ENCODE measurements at regions not wholly inside any gene's neighbourhood (a gene's known extent, or its start where the extent isn't known, plus 50 kb on each side); places are given as distances from the start of the nearest gene placed in this dataset.

DNA sequence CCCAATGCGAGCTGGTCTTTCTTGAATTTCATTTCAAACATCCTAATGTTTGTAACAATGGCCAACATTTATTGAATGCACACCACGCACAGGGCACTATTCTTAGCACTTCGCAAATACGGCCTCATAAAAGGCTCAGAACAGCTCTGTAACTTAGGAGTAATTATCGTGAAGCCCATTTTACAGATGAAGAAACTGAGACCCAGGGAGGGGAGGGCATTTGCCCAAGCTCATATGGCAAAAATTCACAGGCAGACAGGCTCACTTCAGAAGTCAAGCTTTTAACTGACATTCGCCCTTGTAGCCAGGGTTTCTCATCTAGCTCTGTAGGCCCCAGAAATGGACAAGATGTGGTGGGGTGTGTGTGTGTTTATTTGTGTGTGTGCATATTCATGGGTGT is 60.3 kb upstream of the TBX3 start:
- Histone ChIP-seq H3K36me3 (ENCODE audit: control insufficient read depth in 4 of 4, insufficient read depth in 3 of 4, low read depth in 1 of 4, low read length in 3 of 4) (no peaks in the 10 kb centered on the region), H3K4me3 (ENCODE audit: low read depth in 1 of 3, low read length in 3 of 3) (no peak overlapping the region), H3K9ac (ENCODE audit: low read depth in 1 of 2, low read length in 2 of 2) (no peak overlapping the region), H3K4me1 (ENCODE audit: control insufficient read depth in 4 of 4, insufficient read depth in 4 of 4, low read length in 3 of 4) (no peaks in the 10 kb centered on the region), H3K27ac (ENCODE audit: low read depth in 1 of 2, low read length in 2 of 2) (no peak overlapping the region), H3K9me3 (ENCODE audit: control insufficient read depth in 4 of 4, low read length in 3 of 4) (no peaks in the 10 kb centered on the region), H3K27me3 (ENCODE audit: control insufficient read depth in 4 of 4, insufficient read depth in 4 of 4, low read length in 3 of 4) (no peaks in the 10 kb centered on the region)
- 95% methylated on average over 6 of the region's 6 CpGs for WGBS
- DNase-seq (ENCODE audit: low spot score), result no peak
- TF ChIP-seq RAD21 (IDR thresholded peaks at IDR 0.05), result no peak
- TF ChIP-seq FOXA1 (IDR thresholded peaks at IDR 0.05), result no peak
- TF ChIP-seq, protein P1, sequence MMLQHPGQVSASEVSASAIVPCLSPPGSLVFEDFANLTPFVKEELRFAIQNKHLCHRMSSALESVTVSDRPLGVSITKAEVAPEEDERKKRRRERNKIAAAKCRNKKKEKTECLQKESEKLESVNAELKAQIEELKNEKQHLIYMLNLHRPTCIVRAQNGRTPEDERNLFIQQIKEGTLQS (IDR thresholded peaks at IDR 0.05), result no peak
- TF ChIP-seq SP1 (IDR thresholded peaks at IDR 0.05), result no peak
- TF ChIP-seq GABPA (IDR thresholded peaks at IDR 0.05 in 1 of 2, conservative IDR thresholded peaks at IDR 0.05 in 1 of 2), result no peak
- no peak for TF ChIP-seq EGR1 (IDR thresholded peaks at IDR 0.05; ENCODE audit: low read depth in 2 of 2)
- TF ChIP-seq, protein P2, sequence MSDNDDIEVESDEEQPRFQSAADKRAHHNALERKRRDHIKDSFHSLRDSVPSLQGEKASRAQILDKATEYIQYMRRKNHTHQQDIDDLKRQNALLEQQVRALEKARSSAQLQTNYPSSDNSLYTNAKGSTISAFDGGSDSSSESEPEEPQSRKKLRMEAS (IDR thresholded peaks at IDR 0.05), result no peak
- TF ChIP-seq, protein P3, sequence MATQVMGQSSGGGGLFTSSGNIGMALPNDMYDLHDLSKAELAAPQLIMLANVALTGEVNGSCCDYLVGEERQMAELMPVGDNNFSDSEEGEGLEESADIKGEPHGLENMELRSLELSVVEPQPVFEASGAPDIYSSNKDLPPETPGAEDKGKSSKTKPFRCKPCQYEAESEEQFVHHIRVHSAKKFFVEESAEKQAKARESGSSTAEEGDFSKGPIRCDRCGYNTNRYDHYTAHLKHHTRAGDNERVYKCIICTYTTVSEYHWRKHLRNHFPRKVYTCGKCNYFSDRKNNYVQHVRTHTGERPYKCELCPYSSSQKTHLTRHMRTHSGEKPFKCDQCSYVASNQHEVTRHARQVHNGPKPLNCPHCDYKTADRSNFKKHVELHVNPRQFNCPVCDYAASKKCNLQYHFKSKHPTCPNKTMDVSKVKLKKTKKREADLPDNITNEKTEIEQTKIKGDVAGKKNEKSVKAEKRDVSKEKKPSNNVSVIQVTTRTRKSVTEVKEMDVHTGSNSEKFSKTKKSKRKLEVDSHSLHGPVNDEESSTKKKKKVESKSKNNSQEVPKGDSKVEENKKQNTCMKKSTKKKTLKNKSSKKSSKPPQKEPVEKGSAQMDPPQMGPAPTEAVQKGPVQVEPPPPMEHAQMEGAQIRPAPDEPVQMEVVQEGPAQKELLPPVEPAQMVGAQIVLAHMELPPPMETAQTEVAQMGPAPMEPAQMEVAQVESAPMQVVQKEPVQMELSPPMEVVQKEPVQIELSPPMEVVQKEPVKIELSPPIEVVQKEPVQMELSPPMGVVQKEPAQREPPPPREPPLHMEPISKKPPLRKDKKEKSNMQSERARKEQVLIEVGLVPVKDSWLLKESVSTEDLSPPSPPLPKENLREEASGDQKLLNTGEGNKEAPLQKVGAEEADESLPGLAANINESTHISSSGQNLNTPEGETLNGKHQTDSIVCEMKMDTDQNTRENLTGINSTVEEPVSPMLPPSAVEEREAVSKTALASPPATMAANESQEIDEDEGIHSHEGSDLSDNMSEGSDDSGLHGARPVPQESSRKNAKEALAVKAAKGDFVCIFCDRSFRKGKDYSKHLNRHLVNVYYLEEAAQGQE (IDR thresholded peaks at IDR 0.05), result no peak
- no peak for TF ChIP-seq RXRA (IDR thresholded peaks at IDR 0.05)
- TF ChIP-seq, protein P4, sequence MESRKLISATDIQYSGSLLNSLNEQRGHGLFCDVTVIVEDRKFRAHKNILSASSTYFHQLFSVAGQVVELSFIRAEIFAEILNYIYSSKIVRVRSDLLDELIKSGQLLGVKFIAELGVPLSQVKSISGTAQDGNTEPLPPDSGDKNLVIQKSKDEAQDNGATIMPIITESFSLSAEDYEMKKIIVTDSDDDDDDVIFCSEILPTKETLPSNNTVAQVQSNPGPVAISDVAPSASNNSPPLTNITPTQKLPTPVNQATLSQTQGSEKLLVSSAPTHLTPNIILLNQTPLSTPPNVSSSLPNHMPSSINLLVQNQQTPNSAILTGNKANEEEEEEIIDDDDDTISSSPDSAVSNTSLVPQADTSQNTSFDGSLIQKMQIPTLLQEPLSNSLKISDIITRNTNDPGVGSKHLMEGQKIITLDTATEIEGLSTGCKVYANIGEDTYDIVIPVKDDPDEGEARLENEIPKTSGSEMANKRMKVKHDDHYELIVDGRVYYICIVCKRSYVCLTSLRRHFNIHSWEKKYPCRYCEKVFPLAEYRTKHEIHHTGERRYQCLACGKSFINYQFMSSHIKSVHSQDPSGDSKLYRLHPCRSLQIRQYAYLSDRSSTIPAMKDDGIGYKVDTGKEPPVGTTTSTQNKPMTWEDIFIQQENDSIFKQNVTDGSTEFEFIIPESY (IDR thresholded peaks at IDR 0.05), result no peak
- no peak for TF ChIP-seq HNF4A (conservative IDR thresholded peaks at IDR 0.05)
- TF ChIP-seq, protein P5, sequence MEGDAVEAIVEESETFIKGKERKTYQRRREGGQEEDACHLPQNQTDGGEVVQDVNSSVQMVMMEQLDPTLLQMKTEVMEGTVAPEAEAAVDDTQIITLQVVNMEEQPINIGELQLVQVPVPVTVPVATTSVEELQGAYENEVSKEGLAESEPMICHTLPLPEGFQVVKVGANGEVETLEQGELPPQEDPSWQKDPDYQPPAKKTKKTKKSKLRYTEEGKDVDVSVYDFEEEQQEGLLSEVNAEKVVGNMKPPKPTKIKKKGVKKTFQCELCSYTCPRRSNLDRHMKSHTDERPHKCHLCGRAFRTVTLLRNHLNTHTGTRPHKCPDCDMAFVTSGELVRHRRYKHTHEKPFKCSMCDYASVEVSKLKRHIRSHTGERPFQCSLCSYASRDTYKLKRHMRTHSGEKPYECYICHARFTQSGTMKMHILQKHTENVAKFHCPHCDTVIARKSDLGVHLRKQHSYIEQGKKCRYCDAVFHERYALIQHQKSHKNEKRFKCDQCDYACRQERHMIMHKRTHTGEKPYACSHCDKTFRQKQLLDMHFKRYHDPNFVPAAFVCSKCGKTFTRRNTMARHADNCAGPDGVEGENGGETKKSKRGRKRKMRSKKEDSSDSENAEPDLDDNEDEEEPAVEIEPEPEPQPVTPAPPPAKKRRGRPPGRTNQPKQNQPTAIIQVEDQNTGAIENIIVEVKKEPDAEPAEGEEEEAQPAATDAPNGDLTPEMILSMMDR (IDR thresholded peaks at IDR 0.05; ENCODE audit: low read depth, low read length, missing input control), result no peak
- no peak for TF ChIP-seq FOXA2 (IDR thresholded peaks at IDR 0.05)
- TF ChIP-seq YY1 (IDR thresholded peaks at IDR 0.05), result no peak
- no peak for TF ChIP-seq TAF1 (conservative IDR thresholded peaks at IDR 0.05)

DNA sequence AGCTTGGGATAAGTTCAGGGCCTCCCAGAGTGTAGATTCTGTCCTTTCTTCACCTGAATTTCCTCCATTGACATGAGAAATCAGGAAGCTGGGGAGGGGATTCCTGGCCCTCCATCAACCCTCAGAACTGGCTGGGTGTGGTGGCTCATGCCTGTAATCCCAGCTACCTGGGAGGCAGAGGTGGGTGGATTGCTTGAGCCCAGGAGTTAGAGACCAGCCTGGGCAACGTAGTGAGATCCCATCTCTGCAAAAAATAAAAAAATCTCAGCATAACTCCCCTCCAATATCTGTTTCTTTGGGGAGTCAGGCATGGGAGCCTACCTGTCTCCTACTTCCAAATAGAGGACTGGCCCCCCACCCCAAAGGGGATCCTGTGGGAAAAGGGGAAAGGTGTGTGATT is 59.8 kb upstream of the TBX3 start:
- H3K4me3 ChIP-seq (ENCODE audit: low read depth in 1 of 3, low read length in 3 of 3), result no peak overlapping the region
- TF ChIP-seq FOXA2 (IDR thresholded peaks at IDR 0.05) (no peak), YY1 (IDR thresholded peaks at IDR 0.05) (no peak), HNF4A (conservative IDR thresholded peaks at IDR 0.05) (no peak), HNF4G (IDR thresholded peaks at IDR 0.05) (no peak), SP1 (IDR thresholded peaks at IDR 0.05) (no peak), RXRA (IDR thresholded peaks at IDR 0.05) (no peak), RAD21 (IDR thresholded peaks at IDR 0.05) (no peak), TAF1 (conservative IDR thresholded peaks at IDR 0.05) (no peak), NR2F2 (IDR thresholded peaks at IDR 0.05) (no peak), GABPA (IDR thresholded peaks at IDR 0.05 in 1 of 2, conservative IDR thresholded peaks at IDR 0.05 in 1 of 2) (no peak)
- TF ChIP-seq, protein P4 (IDR thresholded peaks at IDR 0.05), result no peak
- TF ChIP-seq, protein P2 (IDR thresholded peaks at IDR 0.05), result no peak
- TF ChIP-seq, protein P1 (IDR thresholded peaks at IDR 0.05), result no peak
- TF ChIP-seq, protein P5 (IDR thresholded peaks at IDR 0.05; ENCODE audit: low read depth, low read length, missing input control), result no peak
- H3K27ac ChIP-seq (ENCODE audit: low read depth in 1 of 2, low read length in 2 of 2), result no peak overlapping the region
- no peaks in the 10 kb centered on the region for H3K36me3 ChIP-seq (ENCODE audit: control insufficient read depth in 4 of 4, insufficient read depth in 3 of 4, low read depth in 1 of 4, low read length in 3 of 4)
- H3K27me3 ChIP-seq (ENCODE audit: control insufficient read depth in 4 of 4, insufficient read depth in 4 of 4, low read length in 3 of 4), result no peaks in the 10 kb centered on the region
- H3K9me3 ChIP-seq (ENCODE audit: control insufficient read depth in 4 of 4, low read length in 3 of 4), result no peaks in the 10 kb centered on the region
- DNase-seq (ENCODE audit: low spot score), result no peak
- WGBS, result 87% methylated on average over 1 of the region's 1 CpG
- peaks cover 0 to under 1% (median 0%) of the 10 kb centered on the region in 4 donors for H3K4me1 ChIP-seq (ENCODE audit: control insufficient read depth in 4 of 4, insufficient read depth in 4 of 4, low read length in 3 of 4)
- no peak overlapping the region for H3K9ac ChIP-seq (ENCODE audit: low read depth in 1 of 2, low read length in 2 of 2)

Measured in liver (tissue), 8 donors.